IPS-NIHi11 (cell line): ENCODE measurements at regions not wholly inside any gene's neighbourhood (a gene's known extent, or its start where the extent isn't known, plus 50 kb on each side); places are given as distances from the start of the nearest gene placed in this dataset.

Source experiments
- DNase-seq: peaks from one replicate; pipeline ENCODE4 v3.0.0; 2012; ENCODE audit warnings: mixed read lengths, low spot score

- no peak for DNase-seq
Measured at GRCh38 chr2:38509947-38510326, 92.8 kb downstream of the HNRNPLL start.

- no peak for DNase-seq
Measured at GRCh38 chr2:38509314-38509946, 93.3 kb downstream of the HNRNPLL start.

- DNase-seq = peak; percentile 82
Measured at GRCh38 chr2:38508311-38509039, 94.3 kb downstream of the HNRNPLL start.

GRCh38 chr2:38507712-38508111 is 95.0 kb downstream of the HNRNPLL start:
- no peak for DNase-seq

GRCh38 chr2:38505779-38506178 is 96.9 kb downstream of the HNRNPLL start:
- no peak for DNase-seq

GRCh38 chr2:38504169-38504568 is 98.6 kb downstream of the HNRNPLL start:
- DNase-seq = no peak

- no peak for DNase-seq
Measured at GRCh38 chr2:38502107-38502506, 100.6 kb downstream of the HNRNPLL start.

- no peak for DNase-seq
Measured at GRCh38 chr2:38500283-38500634, 102.5 kb downstream of the HNRNPLL start.

GRCh38 chr2:38499548-38500282 is 103.0 kb downstream of the HNRNPLL start:
- DNase-seq = peak; percentile 54

GRCh38 chr2:38498045-38498481 is 104.7 kb downstream of the HNRNPLL start:
- no peak for DNase-seq

GRCh38 chr2:38497670-38498037 is 105.1 kb downstream of the HNRNPLL start:
- no peak for DNase-seq

- no peak for DNase-seq
Measured at GRCh38 chr2:38496927-38497669, 105.6 kb downstream of the HNRNPLL start.

- DNase-seq = no peak
Measured at GRCh38 chr2:38495880-38496279, 106.8 kb downstream of the HNRNPLL start.

GRCh38 chr2:38494394-38494793 is 108.3 kb downstream of the HNRNPLL start:
- no peak for DNase-seq

- no peak for DNase-seq
Measured at GRCh38 chr2:38492042-38492615, 110.6 kb downstream of the HNRNPLL start.

- no peak for DNase-seq
Measured at GRCh38 chr2:38491436-38491835, 111.3 kb downstream of the HNRNPLL start.

- DNase-seq = no peak
Measured at GRCh38 chr2:38489846-38490245, 112.8 kb upstream of the ATL2 start.

- DNase-seq = no peak
Measured at GRCh38 chr2:38487852-38488251, 110.8 kb upstream of the ATL2 start.

GRCh38 chr2:38486213-38487026 is 109.3 kb upstream of the ATL2 start:
- no peak for DNase-seq

GRCh38 chr2:38485734-38486133 is 108.7 kb upstream of the ATL2 start:
- no peak for DNase-seq

- DNase-seq = no peak
Measured at GRCh38 chr2:38484957-38485356, 107.9 kb upstream of the ATL2 start.
